HCEC 1CT (cell line): ENCODE measurements at regions not wholly inside any gene's neighbourhood (a gene's known extent, or its start where the extent isn't known, plus 50 kb on each side); places are given as distances from the start of the nearest gene placed in this dataset.

Experiments used
- DNase-seq: peaks from one replicate; pipeline ENCODE4 v3.0.0-alpha.2; 2017

- DNase-seq, result no peak
Observed at GRCh38 chr6:140620496-140620895, 1246.0 kb upstream of the CITED2 start.

- no peak for DNase-seq
Observed at GRCh38 chr6:140609956-140610355, 1235.5 kb upstream of the CITED2 start.

DNA sequence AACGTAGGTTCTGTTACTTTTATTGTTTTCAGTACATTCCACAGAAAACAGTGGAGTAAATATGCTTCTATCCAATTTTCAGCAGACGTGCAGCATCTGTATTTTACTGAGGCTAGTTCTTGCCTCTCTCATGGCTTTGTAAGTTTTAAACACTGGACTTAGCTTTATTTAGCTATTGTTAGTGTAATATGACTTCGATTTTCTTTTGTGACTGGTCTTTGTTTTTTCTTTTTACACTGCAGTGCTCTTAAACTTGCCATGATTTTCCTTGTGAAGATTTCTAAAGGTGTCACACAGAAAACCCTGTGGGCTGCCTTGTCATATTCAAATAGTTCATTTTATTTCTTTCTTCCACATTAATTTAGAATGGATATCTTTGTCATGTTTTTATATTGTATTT, 1234.9 kb upstream of the CITED2 start:
- no peak for DNase-seq

DNA sequence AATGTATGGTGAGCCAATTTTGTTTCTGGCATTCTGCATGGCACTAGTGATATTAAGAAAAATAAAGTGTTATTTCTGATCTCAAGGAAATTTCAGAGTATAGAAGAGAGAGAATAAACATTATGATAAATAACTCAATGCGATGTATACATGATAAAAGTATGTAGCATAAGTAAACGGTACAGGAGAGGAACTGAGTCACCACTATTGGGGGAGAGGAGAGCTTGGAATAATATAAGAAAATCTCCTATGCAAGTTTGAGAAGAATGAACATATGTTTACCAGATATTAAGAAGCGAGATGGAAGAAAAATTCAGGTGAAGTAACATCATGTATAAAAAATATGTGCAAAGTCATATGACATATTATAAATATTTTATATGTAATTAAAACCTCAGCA, 1230.3 kb upstream of the CITED2 start:
- DNase-seq, result no peak

- peak; percentile 13 for DNase-seq
Observed at GRCh38 chr6:140602431-140603248, 1228.2 kb upstream of the CITED2 start.

GRCh38 chr6:140601021-140601808, 1226.8 kb upstream of the CITED2 start:
- DNase-seq, result peak; percentile 63

DNA sequence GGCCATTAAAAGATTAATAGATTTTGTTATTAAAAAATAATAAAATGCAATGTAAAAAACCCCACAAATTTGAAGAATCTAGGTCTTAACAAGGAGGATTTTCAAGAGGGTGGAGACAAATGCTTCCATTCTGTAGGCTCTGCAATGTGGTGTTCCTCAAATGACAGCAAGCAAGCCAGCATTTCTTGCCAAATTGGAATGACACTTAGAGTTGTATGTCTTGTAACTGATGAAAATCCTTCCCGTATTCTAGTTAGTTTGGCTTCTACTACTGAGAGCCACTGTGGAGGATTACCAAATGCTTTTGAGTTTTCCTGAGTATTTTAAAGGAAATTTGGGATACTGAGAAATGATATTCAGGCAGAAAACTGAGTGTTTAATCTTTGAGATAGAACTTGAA, 1225.5 kb upstream of the CITED2 start:
- DNase-seq, result no peak

- no peak for DNase-seq
Observed at GRCh38 chr6:140597181-140597580, 1222.7 kb upstream of the CITED2 start.

DNA sequence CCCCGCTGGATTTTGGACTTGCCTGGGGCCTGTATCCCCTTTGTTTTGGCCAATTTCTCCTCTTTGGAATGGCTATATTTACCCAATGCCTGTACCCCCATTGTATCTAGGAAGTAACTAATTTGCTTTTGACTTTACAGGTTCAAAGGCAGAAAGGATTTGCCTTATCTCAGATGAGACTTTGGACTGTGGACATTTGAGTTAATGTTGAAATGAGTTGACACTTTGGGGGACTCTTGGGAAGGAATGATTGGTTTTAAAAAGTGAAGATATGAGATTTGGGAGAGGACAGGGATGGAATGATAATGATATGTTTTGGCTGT, 1220.3 kb upstream of the CITED2 start:
- DNase-seq, result no peak

DNA sequence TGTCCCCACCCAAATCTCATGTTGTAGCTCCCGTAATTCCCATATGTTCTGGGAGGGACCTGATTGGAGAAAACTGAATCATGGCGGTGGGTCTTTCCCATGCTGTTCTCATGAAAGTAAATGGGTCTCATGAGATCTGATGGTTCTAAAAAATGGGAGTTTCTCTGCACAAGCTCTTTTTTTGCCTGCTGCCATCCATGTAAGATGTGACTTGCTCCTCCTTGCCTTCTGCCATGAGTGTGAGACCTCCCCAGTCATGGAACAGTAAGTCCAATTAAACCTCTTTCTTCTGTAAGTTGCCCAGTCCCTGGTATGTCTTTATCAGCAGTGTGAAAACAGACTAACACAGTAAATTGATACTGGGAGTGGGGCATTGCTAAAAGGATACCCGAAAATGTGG, 1218.4 kb upstream of the CITED2 start:
- DNase-seq, result no peak

DNA sequence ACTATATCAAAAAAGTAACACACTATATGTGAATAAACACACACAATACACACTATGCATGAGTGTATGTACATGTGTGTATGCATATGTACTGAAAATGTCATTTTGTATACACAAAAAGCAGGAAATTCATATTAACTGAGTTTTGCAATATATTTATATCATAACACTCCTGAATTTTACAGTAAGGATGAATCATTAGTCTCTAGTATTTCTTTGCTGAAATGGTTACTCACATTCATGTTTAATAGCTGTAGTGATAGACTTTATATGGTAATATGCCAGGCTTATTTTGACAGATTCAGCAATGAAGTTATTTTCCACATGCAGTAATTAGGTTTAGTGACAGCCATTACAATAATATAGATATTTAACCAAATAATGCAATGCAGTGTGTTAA, 1216.2 kb upstream of the CITED2 start:
- peak; percentile 82 for DNase-seq

DNA sequence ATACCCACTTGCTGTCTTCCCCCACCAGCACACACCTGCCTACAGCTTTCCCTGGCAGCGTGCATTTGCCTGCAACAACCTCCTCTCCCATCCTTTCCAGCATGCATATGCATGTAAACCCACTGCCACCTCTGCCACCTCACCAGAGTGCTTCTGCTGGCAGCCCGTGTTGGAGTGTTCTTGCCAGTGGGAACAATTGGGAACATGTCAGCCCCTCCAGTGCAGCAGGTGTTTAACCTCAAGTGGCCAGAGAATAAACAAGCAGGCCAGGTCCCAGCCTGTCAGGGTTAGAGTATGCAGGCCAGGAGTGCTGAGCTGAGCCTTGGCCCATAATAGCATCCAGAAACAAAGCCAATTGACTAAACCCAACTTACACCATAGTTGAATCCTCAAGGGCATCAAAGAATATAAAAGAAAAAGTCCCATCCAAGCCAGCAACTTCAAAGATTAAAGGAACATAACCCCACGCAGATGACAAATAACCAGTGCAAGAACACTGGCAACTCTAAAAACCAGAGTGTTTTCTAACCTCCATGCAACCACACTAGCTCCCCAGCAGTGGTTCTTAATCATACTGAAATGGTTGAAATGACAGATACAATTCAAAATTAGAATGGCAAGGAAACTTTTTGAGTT, 1212.1 kb upstream of the CITED2 start:
- no peak for DNase-seq

DNA sequence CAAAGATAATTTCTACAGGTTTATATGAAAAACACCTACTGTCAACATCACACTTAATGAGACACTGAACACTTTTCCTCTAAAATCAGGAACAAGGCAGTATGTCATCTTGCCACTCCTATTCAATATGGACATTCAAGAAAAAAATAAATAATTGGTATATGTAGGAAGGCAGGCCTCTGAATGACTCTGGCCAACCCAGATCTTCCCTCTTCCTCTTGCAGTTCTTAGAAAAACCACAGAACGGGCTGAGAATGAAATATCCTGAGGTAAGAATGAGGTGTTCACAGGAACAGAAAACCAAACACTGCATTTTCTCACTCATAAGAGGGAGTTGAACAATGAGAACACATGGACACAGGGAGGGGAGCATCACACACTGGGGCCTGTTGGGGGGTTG, 1207.2 kb upstream of the CITED2 start:
- DNase-seq, result no peak

DNA sequence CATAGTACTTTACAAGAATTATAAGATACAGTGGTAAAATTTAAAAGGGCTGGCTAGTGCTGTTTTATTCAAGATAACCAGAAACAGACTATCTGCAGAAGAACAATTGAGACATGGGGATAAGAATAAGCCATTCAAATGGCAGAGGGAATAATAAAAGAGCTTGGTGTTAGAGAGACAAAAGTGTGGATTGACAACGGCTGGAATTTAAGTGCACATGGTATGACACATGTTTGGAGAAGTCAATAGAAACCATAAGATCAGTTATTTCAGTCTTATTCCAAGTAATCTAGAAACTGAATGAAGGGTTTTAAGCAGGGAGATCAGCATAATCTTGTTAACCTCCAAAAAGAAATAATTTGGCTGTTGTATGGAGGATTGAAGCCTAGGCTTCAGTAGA, 1205.5 kb upstream of the CITED2 start:
- DNase-seq, result no peak

DNA sequence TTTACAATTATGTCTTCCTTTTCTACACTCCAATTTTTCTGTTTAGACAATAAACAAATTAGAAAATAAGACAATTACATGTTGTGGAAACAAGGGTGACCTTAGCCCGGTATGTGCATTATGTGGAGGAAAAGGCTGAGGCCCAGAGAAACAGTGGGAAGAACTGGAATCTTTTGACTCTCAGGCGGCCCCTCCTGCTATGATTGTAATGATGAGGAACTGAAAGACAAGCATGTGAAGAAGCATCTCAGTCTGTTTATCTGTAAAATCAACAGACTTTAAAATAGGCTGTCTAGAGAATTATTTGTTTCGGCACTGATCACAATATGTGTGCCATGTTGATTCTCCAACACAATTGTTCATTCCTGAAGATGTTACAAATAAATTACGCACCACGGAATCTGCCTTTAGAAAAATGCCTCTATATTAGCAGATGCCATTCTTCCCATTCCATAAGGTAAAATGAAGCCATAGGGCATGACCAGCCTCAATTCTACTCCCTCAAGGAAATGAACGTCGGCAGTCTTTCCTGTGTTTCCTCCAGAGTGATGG, 1201.6 kb upstream of the CITED2 start:
- no peak for DNase-seq

DNA sequence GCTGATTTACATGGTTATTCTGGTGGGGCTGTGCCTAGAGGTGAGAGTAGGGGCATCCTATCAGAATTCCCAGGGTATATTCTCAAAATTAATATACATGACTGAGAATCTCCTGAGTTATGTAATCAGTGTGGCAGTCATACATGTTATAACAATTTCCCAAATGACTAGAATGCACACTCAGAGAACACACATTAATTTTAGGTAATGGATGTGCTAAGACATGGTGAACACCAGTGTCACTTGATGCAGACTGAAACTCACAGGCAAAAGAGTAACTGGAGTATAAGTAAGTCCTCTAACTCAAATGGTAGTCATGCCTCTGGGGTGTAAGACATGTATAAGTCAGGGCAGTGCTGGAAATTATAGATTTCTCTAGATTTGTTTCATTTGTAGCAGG, 1198.4 kb upstream of the CITED2 start:
- no peak for DNase-seq

- peak; percentile 93 for DNase-seq
Observed at GRCh38 chr6:140572129-140572528, 1197.7 kb upstream of the CITED2 start.

GRCh38 chr6:140571145-140571544, 1196.7 kb upstream of the CITED2 start:
- DNase-seq, result peak; percentile 22

DNA sequence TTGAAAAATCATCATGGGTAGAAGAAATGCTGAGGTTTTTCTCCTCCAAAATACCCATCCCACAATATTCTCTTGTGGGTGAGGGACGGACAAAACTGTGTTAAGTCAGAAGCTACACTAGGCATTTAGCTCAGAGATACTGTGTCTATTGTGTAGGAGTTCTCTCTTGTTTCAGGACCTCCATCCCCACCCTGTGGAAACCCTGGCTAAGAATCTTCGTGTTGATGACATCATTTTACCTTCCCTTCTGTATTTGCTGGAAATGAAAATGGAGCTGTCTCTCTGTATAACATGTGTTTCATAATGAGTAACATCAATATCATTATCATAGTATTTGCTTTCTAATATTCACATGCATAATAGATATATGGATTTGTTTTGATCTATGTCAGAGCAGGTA, 1193.0 kb upstream of the CITED2 start:
- no peak for DNase-seq

DNA sequence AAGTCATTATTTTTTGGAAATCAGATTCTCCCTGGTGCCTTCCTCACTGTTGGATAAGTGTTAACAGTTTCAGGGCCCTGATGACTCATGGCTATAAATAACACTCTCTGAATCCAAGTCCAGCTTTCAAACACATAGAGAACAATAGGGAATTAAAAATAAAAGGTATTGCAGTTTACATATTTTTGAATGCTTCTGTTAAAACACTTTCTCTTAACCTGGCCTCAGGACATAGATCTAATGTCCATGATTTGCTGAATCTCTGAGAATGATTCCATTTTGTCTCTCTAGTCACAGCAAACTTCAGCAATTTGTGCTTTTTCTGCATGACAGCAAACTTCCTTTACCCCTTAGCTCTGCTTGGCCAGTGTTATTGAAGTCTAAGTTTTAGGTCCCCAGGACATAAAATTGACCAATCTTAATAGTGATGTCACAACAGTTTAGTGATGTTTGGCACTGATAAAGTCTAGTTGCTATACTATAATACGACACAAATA, 1192.4 kb upstream of the CITED2 start:
- DNase-seq, result peak; percentile 58

DNA sequence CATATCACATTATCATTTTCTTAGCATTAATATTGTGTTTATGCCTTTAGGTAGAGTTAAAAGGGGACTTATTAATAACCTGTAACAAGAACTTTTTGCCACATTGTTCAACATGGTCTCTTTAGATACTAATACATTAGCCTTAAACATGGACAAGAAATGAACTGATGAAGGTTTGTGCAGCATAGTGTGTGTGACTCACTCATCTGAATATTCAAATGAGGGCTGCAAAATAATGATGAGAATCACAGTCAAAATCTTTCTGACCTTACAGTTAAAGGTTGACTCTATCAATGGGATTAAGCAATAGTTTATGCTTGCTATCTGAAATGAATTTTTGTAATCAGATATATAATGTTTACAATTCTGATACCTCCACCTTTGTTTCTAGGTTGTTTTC, 1189.3 kb upstream of the CITED2 start:
- DNase-seq, result no peak

- DNase-seq, result no peak
Observed at GRCh38 chr6:140561701-140562100, 1187.3 kb upstream of the CITED2 start.

GRCh38 chr6:140560671-140561070, 1186.2 kb upstream of the CITED2 start:
- DNase-seq, result no peak

- DNase-seq, result no peak
Observed at GRCh38 chr6:140559458-140559857, 1185.0 kb upstream of the CITED2 start.
